ENCODE measurements at regions not wholly inside any gene's neighbourhood (a gene's known extent, or its start where the extent isn't known, plus 50 kb on each side); places are given as distances from the start of the nearest gene placed in this dataset.

- H3K27me3 Mint-ChIP-seq, result peaks cover 4% of the 10 kb centered on the region
- H3K4me3 Mint-ChIP-seq, result no peak overlapping the region
- no peak for ATAC-seq (replicated peaks)
- H3K9me3 Mint-ChIP-seq, result no peaks in the 10 kb centered on the region
- no peaks in the 10 kb centered on the region for H3K36me3 Mint-ChIP-seq (ENCODE audit: low read depth)
- H3K27ac Mint-ChIP-seq, result no peak overlapping the region
- H3K4me1 Mint-ChIP-seq, result no peaks in the 10 kb centered on the region
Observed at GRCh38 chr16:9170470-9170869, 79.0 kb downstream of the HAPSTR1 start.

- Mint-ChIP-seq H3K27ac (no peak overlapping the region), H3K36me3 (ENCODE audit: low read depth) (no peaks in the 10 kb centered on the region), H3K9me3 (no peaks in the 10 kb centered on the region), H3K4me3 (no peak overlapping the region), H3K4me1 (no peaks in the 10 kb centered on the region), H3K27me3 (peaks cover 12% of the 10 kb centered on the region)
- ATAC-seq (replicated peaks), result no peak
Observed at GRCh38 chr16:9176547-9177418, 85.3 kb downstream of the HAPSTR1 start.

GRCh38 chr16:9177861-9178260 is 86.4 kb downstream of the HAPSTR1 start:
- Mint-ChIP-seq H3K4me1 (no peaks in the 10 kb centered on the region), H3K27ac (no peak overlapping the region), H3K9me3 (no peaks in the 10 kb centered on the region), H3K4me3 (no peak overlapping the region), H3K27me3 (peaks cover 12% of the 10 kb centered on the region), H3K36me3 (ENCODE audit: low read depth) (no peaks in the 10 kb centered on the region)
- ATAC-seq (replicated peaks), result no peak

GRCh38 chr16:9183682-9184353 is 92.4 kb downstream of the HAPSTR1 start:
- H3K4me1 Mint-ChIP-seq, result no peaks in the 10 kb centered on the region
- no peak overlapping the region for H3K4me3 Mint-ChIP-seq
- H3K9me3 Mint-ChIP-seq, result no peaks in the 10 kb centered on the region
- no peak overlapping the region for H3K27ac Mint-ChIP-seq
- peaks cover 4% of the 10 kb centered on the region for H3K27me3 Mint-ChIP-seq
- no peaks in the 10 kb centered on the region for H3K36me3 Mint-ChIP-seq (ENCODE audit: low read depth)
- ATAC-seq (replicated peaks), result no peak

GRCh38 chr16:9184354-9184690 is 92.9 kb downstream of the HAPSTR1 start:
- no peaks in the 10 kb centered on the region for H3K4me1 Mint-ChIP-seq
- no peak overlapping the region for H3K27ac Mint-ChIP-seq
- no peaks in the 10 kb centered on the region for H3K9me3 Mint-ChIP-seq
- H3K27me3 Mint-ChIP-seq, result peaks cover 2% of the 10 kb centered on the region
- H3K4me3 Mint-ChIP-seq, result no peak overlapping the region
- ATAC-seq (replicated peaks), result no peak
- H3K36me3 Mint-ChIP-seq (ENCODE audit: low read depth), result no peaks in the 10 kb centered on the region

- Mint-ChIP-seq H3K27me3 (no peaks in the 10 kb centered on the region), H3K9me3 (no peaks in the 10 kb centered on the region), H3K4me3 (no peak overlapping the region), H3K27ac (no peak overlapping the region), H3K4me1 (no peaks in the 10 kb centered on the region), H3K36me3 (ENCODE audit: low read depth) (no peaks in the 10 kb centered on the region)
- ATAC-seq (replicated peaks), result no peak
Observed at GRCh38 chr16:9185381-9185780, 93.9 kb downstream of the HAPSTR1 start.

- H3K4me3 Mint-ChIP-seq, result no peak overlapping the region
- no peaks in the 10 kb centered on the region for H3K4me1 Mint-ChIP-seq
- no peaks in the 10 kb centered on the region for H3K36me3 Mint-ChIP-seq (ENCODE audit: low read depth)
- no peak overlapping the region for H3K27ac Mint-ChIP-seq
- ATAC-seq (replicated peaks), result no peak
- no peaks in the 10 kb centered on the region for H3K27me3 Mint-ChIP-seq
- H3K9me3 Mint-ChIP-seq, result no peaks in the 10 kb centered on the region
Observed at GRCh38 chr16:9186061-9186460, 94.6 kb downstream of the HAPSTR1 start.

GRCh38 chr16:9188721-9189120 is 97.3 kb downstream of the HAPSTR1 start:
- Mint-ChIP-seq H3K27ac (no peak overlapping the region), H3K4me3 (no peak overlapping the region), H3K9me3 (no peaks in the 10 kb centered on the region), H3K36me3 (ENCODE audit: low read depth) (no peaks in the 10 kb centered on the region), H3K27me3 (peaks cover 2% of the 10 kb centered on the region), H3K4me1 (no peaks in the 10 kb centered on the region)
- ATAC-seq (replicated peaks), result no peak

- Mint-ChIP-seq H3K4me3 (no peak overlapping the region), H3K27ac (no peak overlapping the region), H3K36me3 (ENCODE audit: low read depth) (no peaks in the 10 kb centered on the region), H3K4me1 (no peaks in the 10 kb centered on the region), H3K9me3 (no peaks in the 10 kb centered on the region), H3K27me3 (peaks cover 3% of the 10 kb centered on the region)
- no peak for ATAC-seq (replicated peaks)
Observed at GRCh38 chr16:9191274-9191850, 99.9 kb downstream of the HAPSTR1 start.

- ATAC-seq (replicated peaks), result no peak
- Mint-ChIP-seq H3K9me3 (no peaks in the 10 kb centered on the region), H3K4me1 (no peaks in the 10 kb centered on the region), H3K27me3 (peaks cover 8% of the 10 kb centered on the region), H3K4me3 (no peak overlapping the region), H3K27ac (no peak overlapping the region), H3K36me3 (ENCODE audit: low read depth) (no peaks in the 10 kb centered on the region)
Observed at GRCh38 chr16:9192746-9193145, 101.3 kb downstream of the HAPSTR1 start.

- Mint-ChIP-seq H3K27me3 (peaks cover 14% of the 10 kb centered on the region), H3K27ac (no peak overlapping the region), H3K4me3 (no peak overlapping the region), H3K36me3 (ENCODE audit: low read depth) (no peaks in the 10 kb centered on the region), H3K9me3 (no peaks in the 10 kb centered on the region), H3K4me1 (no peaks in the 10 kb centered on the region)
- ATAC-seq (replicated peaks), result no peak
Observed at GRCh38 chr16:9195287-9195686, 103.8 kb downstream of the HAPSTR1 start.

- Mint-ChIP-seq H3K36me3 (ENCODE audit: low read depth) (no peaks in the 10 kb centered on the region), H3K4me3 (no peak overlapping the region), H3K9me3 (no peaks in the 10 kb centered on the region), H3K27me3 (peaks cover 20% of the 10 kb centered on the region), H3K27ac (no peak overlapping the region), H3K4me1 (no peaks in the 10 kb centered on the region)
- no peak for ATAC-seq (replicated peaks)
Observed at GRCh38 chr16:9197957-9198661, 106.7 kb downstream of the HAPSTR1 start.

GRCh38 chr16:9199311-9199710 is 107.9 kb downstream of the HAPSTR1 start:
- no peak for ATAC-seq (replicated peaks)
- H3K4me3 Mint-ChIP-seq, result no peak overlapping the region
- no peak overlapping the region for H3K27ac Mint-ChIP-seq
- no peaks in the 10 kb centered on the region for H3K4me1 Mint-ChIP-seq
- H3K36me3 Mint-ChIP-seq (ENCODE audit: low read depth), result no peaks in the 10 kb centered on the region
- H3K9me3 Mint-ChIP-seq, result no peaks in the 10 kb centered on the region
- H3K27me3 Mint-ChIP-seq, result peaks cover 17% of the 10 kb centered on the region

GRCh38 chr16:9199751-9200150 is 108.3 kb downstream of the HAPSTR1 start:
- Mint-ChIP-seq H3K27ac (no peak overlapping the region), H3K9me3 (no peaks in the 10 kb centered on the region), H3K36me3 (ENCODE audit: low read depth) (no peaks in the 10 kb centered on the region), H3K4me1 (no peaks in the 10 kb centered on the region), H3K27me3 (peaks cover 19% of the 10 kb centered on the region), H3K4me3 (no peak overlapping the region)
- no peak for ATAC-seq (replicated peaks)
